Ureter (tissue), 1 donor: ENCODE measurements at regions not wholly inside any gene's neighbourhood (a gene's known extent, or its start where the extent isn't known, plus 50 kb on each side); places are given as distances from the start of the nearest gene placed in this dataset.

Source experiments
- DNase-seq: peaks from one replicate; pipeline ENCODE4 v3.0.0-alpha.2; 2020; ENCODE audit warnings: low spot score
- donor health status: DM: yes; HTN: yes; CAD: no.

GRCh38 chr5:3321119-3321760 is 274.4 kb upstream of the IRX1 start:
- DNase-seq = no peak

GRCh38 chr5:3320317-3320875 is 275.2 kb upstream of the IRX1 start:
- DNase-seq = no peak

GRCh38 chr5:3317051-3317795 is 278.4 kb upstream of the IRX1 start:
- DNase-seq = no peak

- no peak for DNase-seq
Observed at GRCh38 chr5:3313569-3313968, 282.1 kb upstream of the IRX1 start.

- no peak for DNase-seq
Observed at GRCh38 chr5:3312299-3312698, 283.3 kb upstream of the IRX1 start.

- no peak for DNase-seq
Observed at GRCh38 chr5:3311433-3311832, 284.2 kb upstream of the IRX1 start.

- DNase-seq = no peak
Observed at GRCh38 chr5:3310541-3311261, 284.9 kb upstream of the IRX1 start.

GRCh38 chr5:3309538-3309937 is 286.1 kb upstream of the IRX1 start:
- no peak for DNase-seq

- no peak for DNase-seq
Observed at GRCh38 chr5:3307982-3308621, 287.5 kb upstream of the IRX1 start.

- no peak for DNase-seq
Observed at GRCh38 chr5:3305432-3305831, 290.2 kb upstream of the IRX1 start.

GRCh38 chr5:3304346-3304745 is 291.3 kb upstream of the IRX1 start:
- DNase-seq = no peak

- no peak for DNase-seq
Observed at GRCh38 chr5:3303777-3304176, 291.9 kb upstream of the IRX1 start.

GRCh38 chr5:3302228-3302627 is 293.4 kb upstream of the IRX1 start:
- no peak for DNase-seq

- DNase-seq = no peak
Observed at GRCh38 chr5:3301306-3301705, 294.3 kb upstream of the IRX1 start.

- no peak for DNase-seq
Observed at GRCh38 chr5:3300726-3301125, 294.9 kb upstream of the IRX1 start.

- no peak for DNase-seq
Observed at GRCh38 chr5:3299441-3299840, 296.2 kb upstream of the IRX1 start.

GRCh38 chr5:3297853-3298252 is 297.8 kb upstream of the IRX1 start:
- DNase-seq = no peak

- no peak for DNase-seq
Observed at GRCh38 chr5:3288325-3288724, 307.3 kb upstream of the IRX1 start.

GRCh38 chr5:3287516-3287915 is 308.1 kb upstream of the IRX1 start:
- no peak for DNase-seq

- no peak for DNase-seq
Observed at GRCh38 chr5:3285621-3286020, 310.0 kb upstream of the IRX1 start.

GRCh38 chr5:3284506-3284905 is 311.1 kb upstream of the IRX1 start:
- no peak for DNase-seq

- no peak for DNase-seq
Observed at GRCh38 chr5:3282841-3283240, 312.8 kb upstream of the IRX1 start.
